ENCODE measurements at regions not wholly inside any gene's neighbourhood (a gene's known extent, or its start where the extent isn't known, plus 50 kb on each side); places are given as distances from the start of the nearest gene placed in this dataset.

DNA sequence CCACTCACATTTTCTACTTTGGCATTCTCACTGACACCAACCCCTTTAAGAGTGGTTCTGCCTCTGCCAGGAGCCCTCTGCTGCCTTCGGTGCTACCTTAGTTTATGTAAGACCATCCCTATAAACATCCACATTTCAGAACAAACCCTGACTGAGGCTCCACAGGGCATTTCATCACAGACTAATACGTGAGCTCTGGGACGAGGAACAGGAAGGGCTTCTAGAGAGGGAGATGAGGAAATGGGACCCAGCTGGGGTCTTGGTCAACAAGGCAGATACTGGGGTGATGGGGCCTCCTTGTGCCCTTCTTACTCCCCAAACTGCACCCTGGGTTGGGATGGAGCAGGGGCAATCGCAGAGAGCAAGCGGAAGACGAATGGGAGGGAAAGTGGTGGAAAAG is 86.5 kb upstream of the FYN start:
- DNase-seq = no peak

DNA sequence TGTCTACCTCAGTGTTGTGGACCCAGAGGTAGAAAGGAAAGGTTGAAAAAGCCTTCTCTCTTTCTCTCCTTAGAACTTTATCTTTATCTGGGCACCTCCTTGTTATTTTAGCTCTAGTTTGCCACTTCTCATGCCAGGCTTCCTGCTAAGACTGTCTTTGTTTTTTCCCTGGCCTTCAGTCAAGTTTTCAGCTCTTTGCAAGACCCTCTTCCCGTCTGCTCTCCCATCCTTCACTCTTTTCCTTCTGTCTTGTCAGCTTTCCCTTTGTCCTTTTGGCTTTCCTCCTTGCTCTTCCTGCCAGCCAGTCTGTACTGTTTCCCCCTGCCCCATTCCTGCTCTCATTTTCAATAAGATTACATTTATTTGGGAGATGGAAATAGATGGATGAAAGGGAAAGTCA is 86.8 kb upstream of the CCN6 start:
- DNase-seq = no peak

DNA sequence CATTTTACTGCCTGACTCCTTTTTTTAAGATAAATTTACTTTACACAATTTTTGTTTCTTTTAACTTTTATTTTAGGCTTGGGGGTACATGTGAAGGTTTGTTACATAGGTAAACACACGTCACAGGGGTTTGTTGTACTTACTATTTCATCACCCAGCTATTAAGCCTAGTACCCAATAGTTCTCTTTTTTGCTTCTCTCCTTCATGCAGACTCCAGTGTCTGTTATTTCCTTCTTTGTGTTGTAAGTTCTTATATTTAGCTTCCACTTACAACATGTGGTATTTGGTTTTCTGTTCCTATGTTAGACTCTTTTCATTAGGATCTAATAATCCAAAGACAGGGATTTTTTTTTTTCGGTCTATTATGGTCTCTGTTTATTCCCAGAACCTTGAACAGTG is 83.5 kb upstream of the CCN6 start:
- no peak for DNase-seq

DNA sequence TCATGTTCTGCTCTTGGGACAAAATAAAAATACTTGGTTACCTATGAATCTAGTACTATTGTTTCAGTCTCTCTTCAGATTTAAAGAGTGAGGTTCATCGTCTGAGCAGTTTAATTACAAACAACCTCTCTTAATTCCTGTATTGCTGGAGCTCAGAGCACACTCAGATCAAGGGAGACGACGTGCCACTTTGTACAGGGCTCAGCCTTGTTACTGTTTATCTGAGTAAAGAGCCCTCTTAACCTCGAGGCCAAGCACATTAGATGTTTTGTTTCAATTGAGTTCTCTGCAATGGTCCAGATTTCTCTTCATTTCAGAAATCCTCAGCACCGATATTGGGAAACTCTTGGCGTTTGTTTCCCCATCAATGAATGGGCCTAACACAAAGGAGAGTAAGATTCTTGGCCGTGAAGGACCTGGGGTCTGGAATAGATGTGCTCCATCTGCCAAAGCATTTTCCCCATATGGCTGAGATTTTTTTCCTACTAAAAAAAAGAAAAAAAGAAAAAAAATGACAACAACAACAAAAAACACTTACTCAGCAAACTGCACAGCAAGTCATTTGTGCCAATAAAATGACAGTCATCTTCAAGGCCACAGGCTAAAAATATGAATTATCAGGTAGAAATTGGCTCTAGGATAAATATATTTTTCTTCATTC is 82.6 kb upstream of the CCN6 start:
- DNase-seq = no peak

DNA sequence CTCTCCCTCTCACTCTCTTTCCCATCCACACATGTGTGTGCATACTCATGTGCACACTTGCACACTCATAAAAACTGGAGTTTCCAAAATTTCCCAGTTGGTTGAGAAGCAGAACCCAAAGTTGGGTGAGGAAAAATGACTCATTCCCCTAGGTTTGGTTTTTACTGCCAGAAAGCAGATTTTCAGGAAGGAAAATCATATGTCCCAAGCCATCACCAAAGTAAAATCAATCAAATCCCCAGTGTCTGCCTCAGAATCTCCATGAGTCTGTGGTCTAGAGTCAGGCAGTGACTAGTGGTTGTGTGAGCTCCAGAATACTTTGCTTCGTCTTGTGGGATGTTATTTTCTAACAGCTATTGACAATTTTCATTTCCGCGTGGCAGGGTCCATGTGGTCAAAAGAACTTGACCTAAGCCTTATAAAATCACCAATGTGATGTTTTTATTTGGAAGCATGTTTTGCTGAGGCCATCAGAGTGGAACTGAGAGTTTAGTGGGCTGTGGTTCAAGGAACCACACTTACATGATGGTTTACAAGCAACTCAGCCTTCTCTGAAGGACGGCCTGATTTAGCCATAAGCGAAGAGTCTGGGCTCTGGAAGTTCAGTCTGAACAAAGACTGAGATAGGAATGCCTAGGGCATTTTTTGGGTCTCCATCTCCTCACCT is 81.9 kb upstream of the CCN6 start:
- DNase-seq = no peak

DNA sequence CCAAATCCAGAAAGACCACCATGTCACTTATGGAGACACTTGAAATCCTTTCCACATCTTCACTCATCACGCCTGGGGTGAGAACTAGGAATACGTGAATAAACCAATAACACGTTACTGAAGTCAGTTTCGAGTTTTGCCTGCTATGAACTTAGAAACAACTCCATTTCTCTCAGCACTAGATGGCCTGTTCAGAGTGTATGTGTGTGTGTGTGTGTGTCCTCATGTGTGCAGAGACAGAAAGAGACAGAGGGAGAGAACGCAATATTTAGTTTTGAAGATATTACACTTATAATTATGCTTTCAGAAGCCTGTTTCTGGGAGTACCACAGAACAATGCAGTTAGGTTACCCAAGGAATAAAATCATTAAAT is 81.2 kb upstream of the CCN6 start:
- no peak for DNase-seq

DNA sequence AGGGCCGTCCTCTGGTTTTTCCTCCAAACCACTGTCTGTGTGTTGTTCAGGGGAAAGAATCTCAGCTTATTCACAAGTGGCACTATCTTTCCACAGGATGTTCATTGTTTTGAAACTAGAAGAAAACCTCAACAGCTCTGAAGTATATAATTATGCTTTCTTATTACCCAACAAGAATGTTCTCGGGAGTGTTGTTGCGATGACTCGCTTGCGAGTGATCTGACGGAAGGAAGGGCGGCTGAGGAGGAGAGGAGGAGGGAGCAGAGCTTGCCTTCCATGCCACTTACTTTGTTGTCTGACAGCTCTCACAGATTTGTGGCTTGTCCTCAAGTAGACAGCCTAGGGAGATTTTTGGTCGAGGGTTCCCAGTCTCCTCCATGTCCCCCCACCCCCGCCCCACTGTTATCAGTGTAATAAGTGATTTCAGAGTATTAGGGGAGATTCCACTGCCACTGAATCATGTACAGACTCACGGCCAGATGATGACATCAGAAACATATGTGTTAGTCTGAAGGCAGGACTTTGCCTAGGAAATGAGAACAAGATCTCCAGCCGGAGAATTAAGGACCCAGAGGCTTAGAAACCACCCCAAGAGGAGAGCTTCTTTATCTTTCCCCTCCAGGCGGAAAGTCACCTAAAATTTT is 80.7 kb upstream of the CCN6 start:
- DNase-seq = no peak

DNA sequence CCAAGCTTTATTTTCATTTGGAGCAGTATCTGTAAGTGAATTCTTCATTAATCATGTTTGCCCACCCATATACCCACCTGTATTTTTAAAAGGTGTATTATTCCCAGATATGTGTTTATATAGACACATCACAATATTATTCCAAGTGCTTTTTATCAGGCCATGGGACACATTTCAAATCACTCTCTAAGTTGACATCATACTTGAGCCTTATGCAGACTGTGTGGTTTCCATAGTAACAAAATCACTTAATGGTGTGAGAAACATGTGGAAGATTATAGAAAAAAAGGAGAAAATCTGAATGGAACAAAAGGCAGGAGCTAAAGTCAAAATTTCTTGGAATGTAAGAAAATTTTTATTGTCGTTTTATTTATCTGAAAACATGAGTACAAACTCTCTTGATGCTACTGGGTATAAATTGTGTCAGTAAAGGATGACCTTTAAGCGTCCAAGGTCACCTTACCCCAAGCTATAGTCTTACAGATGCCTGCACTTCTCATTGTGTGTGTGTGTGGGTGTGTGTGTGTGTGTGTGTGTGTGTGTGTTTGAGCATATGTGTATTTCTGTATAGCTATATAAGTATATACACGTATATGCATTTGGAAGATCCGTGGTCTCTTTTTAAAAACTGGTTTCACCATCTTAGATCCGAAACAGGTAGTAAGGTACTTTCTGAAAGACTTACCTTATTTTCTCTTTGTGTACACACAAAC is 79.8 kb upstream of the CCN6 start:
- DNase-seq = no peak

DNA sequence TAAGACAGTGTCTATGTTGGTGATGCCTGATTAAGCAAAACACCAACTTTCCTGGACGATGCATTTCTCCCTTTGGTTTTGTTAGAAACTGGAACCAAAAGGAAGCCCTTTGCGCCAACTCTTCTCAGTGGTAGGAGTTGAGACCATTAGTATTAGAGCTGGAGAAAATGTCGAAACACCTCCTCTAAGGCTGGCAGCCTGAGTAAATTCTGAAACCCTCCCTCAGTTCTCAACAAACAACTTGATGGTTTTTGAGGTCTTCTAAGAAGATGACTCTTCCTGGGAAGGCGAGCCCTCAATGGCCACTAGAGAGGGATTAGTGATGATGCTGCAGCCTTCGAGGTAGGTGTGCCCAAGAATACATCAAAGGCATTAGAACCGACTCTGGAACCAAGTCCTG is 78.4 kb upstream of the CCN6 start:
- DNase-seq = no peak

DNA sequence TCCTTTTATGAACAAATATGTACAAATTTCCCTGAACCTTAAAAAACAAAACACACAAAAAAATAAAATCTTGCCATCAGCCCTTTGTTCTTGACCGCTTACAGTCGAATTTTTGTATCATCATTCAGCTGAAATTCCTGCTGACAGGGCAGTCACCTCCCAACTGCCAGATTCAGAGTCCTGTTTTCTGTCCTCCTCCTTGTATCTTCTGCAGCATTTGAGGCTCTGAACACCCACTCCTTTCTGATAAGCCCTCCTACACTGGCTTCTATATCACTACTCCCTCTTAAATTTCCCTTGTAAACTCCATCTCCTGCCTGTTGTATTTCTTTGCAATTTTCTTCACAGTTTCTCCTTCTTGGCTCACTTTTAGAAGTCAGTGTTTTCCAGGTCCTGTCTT is 77.8 kb upstream of the CCN6 start:
- DNase-seq = no peak

DNA sequence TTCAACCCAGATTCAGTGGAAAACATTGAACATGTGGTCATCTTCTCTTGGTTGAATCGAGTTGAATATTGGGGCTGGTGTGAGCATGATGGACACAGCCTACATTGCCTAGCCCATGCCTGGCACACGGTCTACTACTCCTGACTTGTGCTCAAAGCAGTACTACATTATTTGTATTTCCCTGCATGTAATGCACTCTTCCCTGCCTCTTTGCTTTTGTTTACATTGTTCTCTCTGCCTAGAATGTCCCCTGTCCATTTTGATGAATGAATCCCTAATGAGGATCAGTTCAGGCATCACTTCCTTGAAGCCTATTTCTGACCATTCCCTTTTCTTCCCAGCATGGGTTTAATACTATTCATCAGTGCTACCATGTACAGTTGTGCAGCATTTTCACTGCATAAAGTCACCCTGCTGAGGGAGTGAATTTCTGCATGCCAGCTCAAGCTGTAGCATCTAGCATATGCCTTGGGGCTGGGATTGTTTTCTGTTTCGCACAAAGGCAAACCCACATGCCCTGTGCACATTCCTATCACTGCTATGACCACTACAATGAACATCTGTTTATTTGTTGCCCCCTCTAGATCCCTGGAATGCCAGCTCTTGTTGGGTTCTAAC is 75.3 kb upstream of the CCN6 start:
- no peak for DNase-seq

DNA sequence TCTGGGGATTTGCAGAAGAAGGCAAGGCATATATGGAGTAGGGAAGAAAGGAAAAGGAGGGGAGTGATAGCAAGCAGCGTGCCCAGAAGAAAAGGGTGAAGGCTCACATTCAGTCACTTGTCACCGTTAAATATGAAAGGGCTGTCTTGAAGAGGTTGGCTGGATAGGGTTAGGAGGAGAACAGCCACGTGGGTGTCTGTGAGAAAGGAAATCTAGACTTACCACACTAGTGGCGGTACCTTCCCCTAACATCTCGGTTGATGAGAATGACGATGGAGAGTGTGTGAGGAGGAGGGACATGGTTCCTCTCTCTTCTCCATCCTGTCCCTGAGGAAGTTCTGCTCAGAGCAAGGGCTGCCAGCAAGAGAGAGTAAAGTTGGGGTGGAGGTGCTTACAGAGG is 74.3 kb upstream of the CCN6 start:
- DNase-seq = no peak

DNA sequence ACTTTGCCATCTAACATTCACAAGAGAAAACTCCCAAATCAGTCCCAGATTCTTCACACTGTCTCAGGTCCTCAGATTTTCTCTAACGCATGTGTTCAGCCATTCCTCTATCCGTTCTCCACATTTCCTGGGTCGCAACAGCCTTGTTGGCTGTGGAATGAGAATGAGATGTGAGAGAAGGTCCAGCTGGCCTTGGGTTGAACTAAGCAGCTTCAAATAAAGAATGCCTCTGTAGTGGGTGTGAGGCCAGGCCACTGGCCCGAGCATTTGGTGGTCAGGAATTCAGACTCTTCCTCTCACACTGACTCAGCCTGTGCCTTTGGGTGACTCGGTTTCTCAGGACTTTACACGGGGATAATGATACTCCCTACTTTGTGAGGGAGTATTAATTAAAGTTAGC is 73.8 kb upstream of the CCN6 start:
- DNase-seq = no peak

DNA sequence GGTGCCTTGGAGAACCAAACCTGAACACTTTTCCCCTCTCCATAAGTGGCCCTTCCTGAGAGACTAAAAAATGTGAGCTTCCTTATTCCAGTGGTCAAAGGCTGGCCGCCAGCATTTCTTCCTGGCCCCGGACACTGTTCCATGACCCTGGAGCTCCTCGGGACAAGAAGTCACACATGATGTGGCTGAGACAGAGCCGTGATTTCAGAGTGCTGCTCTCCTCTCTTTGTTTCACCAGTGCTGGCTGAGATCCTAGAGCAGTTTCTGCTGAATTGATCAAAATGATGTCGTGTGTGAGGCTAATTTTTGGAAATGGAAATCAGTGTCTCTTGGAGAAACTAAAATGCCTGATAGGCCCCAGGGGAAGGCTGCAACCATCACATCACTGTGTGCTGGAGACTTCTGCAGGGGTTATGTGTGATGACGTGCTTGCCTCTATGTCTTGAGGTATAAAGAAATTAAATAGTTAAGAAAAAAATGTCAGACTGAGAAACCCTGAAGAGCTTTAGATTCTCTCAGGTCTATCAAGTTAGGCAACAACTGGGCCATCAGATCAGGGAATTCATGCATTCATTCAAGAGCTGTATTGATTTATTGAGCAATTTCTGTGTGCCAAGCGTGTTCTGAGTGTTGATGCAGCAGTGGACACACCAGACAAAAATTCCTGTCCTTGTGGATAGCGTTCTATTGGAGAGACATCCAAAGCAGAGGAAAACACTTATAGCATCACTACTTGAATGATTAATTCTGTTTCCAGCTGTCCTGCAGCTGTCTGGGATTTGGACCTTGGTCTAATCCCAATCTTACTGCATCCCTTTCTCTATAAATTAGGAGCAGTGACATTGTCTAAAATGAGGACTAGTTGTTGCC is 72.7 kb upstream of the CCN6 start:
- DNase-seq = no peak

DNA sequence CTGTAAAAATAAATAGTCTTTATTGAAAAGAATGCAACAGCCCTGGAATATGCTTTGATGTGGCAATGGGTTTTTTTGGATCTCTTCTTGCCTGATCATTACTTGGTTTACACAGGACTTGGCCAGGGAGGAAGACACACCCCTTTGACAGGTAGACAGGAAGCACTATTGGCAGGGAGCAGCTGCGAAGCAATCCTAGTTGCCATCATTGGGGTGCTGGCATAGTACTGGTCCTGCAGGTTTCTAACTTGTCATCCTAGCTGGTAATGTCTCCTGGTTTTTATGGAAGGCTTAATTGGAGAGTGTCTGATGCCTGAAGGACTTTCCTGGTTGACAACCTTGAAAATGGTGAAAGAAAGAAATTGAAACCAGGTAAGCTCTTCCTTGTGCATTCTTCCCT is 71.2 kb upstream of the CCN6 start:
- no peak for DNase-seq

DNA sequence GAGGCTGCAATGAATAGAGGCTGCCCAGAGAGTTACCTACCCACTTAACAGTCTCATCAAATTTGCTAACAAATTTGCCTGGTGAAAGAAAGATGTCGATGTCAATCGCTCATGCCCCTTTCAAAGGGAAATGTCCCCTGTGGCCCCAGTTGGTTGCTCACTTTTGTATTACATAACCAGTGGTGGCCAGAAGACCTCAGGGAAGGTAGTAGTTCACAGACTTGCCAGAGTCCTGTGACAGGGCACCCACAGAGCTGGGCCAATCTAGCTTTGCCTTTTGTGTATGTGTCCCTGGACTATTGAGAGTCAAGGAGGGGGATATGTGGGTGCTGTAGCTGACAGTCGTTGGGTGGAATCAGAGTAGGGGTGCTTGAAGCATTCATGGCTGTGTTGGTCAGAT is 70.7 kb upstream of the CCN6 start:
- DNase-seq = no peak

DNA sequence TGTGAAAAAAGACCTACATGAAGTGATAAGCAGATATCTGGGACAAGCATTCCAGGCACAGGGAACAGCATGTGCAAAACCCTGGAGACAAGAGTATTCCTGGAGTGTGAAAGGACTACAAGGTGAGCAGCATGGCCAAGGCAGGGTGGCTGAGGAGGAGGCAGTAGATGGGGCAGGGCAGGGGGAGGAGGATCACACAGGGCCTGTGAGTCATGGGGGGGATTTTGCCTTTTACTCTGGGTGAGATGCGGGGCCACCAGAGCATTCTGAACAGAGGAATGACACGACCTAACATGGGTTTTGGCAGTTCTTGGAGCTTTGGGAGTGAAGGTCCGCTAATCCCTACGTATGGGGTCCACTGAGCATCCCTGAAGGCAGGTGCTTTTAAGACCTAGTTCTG is 69.8 kb upstream of the CCN6 start:
- no peak for DNase-seq

DNA sequence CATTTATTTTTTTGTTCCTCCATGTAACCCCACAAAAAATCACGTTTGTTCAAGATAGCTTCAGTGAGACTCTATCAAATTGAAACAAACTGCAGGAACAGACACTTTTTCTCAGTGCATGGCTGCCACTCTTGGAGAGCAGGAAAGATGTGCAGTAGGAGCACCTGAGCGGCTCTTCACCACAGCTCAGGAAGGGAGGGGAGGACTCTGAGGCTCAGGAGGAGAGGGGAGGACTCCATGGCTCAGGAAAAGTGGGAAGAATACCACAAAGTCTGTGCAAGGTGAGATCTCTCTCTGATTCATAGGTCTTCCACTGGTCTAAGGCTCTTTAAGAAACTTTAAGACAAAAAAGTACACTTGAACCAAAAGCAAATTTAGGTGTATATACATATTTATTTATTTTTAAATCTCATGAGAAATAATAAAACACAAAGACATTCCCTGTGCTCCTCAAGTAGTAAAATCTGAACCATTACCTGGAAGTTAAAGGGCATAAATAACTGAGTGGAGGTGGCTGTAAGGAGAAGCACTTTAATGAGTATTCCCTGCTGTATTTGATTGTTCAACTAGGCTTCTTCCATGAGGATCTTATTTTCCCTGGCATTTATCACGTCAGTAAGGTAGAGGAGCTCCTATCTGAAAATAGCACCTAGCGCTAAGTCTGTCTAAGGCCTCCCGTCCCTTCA is 69.2 kb upstream of the CCN6 start:
- no peak for DNase-seq

DNA sequence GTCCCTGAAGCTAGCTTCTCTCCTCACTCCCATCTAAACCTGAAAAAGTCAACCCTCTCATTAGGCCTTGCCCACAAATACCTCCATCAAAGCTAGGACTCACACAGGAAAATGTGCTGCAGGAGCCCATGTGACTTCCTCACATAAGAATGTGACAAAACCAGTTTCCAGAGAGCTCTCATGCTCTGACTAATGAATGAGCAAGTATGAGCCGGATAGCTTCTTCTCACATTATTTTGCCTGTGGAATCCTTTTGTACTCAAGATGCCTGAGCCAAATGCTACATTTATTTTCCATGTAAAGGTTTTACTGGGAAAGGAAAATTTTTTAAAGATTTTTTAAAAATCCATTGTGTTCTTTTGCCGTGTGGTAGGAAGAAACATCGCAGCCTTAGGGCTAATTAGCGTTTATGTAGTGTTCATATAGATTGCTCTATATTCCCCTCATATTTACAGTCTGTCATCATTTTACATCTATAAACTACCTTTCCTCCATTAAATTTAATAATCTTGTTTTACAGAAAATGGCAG is 68.6 kb upstream of the CCN6 start:
- DNase-seq = no peak

DNA sequence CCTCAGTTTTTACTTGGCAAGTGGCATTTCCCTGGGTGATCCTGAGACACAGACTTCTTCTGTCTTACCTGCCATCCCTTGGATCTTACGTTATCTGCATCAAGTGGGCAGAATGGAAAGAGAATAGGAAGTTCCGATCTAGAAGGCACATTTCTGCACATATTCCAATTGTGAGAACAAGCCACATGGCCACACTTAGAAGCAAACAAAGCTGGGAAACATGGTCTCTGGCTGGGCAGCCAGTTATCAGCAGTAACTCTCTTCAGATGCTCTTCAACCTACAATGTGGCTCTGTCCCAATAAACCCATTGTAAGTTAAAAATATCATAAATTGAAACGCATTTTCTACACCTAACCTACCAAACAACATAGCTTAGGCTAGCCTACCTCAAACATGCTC is 67.3 kb upstream of the CCN6 start:
- DNase-seq = no peak

DNA sequence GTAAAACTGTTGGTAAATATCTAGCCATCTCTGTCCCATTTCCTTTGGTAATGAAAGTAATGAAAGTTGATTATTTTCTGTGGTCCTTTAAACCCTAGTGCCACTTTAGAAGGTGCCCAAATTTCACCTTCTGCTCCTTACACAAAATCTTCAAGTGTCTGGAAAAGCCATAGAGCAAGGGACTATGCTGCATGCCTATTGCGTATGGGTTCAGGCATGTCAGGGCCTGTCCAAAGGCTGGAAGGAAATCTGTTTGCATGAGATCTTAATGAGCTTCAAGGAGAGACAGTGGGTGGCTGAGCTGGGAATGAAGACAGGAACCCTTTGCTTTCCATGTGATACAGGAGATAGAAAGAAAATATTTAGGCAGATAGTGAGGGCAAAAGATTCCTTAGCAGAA is 66.6 kb upstream of the CCN6 start:
- DNase-seq = no peak

DNA sequence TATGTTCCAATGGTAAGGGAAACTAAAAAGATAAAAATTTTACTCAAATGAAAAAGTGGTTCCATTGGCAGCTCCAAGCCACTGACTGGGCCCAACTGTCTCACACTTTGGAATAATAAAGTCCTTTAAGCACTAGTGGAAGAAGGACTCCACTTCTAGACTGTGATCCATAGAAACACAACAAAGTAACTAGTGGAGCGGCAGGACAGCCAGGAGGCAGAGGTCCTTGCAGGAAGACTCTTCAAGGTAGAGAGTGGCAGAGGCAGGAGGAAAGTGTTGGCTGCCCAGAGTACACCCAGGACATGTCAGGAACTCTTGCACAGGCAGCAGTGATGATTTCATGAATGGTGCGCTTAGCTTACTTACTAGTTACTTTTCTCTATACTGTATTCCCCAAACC is 65.0 kb upstream of the CCN6 start:
- DNase-seq = no peak

Measured in NCI-H187 treated with DMSO at 0.1 percent for 48 hours (cell line).